Loucy (cell line): ENCODE measurements at regions not wholly inside any gene's neighbourhood (a gene's known extent, or its start where the extent isn't known, plus 50 kb on each side); places are given as distances from the start of the nearest gene placed in this dataset.

Experiments
- EZH2phosphoT487 ChIP-seq: fragments of 200-600 bp; IDR thresholded peaks from 2 replicates; pipeline ENCODE4 v1.6.1; 2018; ENCODE audit warnings: antibody characterized with exemption, mild to moderate bottlenecking, moderate library complexity, borderline replicate concordance
- TF ChIP-seq, protein P1 (sequence below): fragments of 200-600 bp; sonication (generic); conservative IDR thresholded peaks from 2 replicates; pipeline ENCODE4 v1.5.1; 2014; ENCODE audit warnings: mild to moderate bottlenecking, antibody characterized with exemption, low read length

DNA sequence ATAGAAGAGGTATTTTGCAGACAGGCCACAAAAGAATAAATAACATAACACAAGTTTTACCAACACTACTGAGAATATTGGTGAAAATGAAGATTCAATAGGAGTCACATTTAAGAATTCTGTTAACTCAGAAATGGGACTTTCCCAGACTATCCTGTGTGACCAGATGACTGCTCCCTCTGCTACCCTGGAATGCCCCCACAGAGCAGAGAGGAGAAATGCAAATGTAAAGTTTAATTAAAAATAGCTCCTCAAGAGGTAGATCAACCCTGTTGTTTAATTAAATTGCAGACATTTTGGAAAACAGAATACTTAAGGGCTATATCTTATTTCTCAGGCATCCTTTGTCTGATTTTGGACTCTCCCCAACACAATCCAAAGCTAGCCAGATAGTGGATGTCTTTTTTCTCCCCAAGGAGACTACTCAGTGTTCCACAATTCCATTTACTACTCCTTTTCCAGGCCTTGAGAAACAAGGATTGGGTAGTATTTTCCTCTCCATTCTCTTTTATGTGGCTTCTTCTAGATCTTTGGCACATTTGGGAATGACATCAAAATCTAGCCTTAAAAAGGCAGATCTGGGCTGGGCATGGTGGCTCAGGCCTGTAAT lies 104.7 kb upstream of the TSC22D1 start:
- TF ChIP-seq EZH2phosphoT487: no peak
- TF ChIP-seq, protein P1, sequence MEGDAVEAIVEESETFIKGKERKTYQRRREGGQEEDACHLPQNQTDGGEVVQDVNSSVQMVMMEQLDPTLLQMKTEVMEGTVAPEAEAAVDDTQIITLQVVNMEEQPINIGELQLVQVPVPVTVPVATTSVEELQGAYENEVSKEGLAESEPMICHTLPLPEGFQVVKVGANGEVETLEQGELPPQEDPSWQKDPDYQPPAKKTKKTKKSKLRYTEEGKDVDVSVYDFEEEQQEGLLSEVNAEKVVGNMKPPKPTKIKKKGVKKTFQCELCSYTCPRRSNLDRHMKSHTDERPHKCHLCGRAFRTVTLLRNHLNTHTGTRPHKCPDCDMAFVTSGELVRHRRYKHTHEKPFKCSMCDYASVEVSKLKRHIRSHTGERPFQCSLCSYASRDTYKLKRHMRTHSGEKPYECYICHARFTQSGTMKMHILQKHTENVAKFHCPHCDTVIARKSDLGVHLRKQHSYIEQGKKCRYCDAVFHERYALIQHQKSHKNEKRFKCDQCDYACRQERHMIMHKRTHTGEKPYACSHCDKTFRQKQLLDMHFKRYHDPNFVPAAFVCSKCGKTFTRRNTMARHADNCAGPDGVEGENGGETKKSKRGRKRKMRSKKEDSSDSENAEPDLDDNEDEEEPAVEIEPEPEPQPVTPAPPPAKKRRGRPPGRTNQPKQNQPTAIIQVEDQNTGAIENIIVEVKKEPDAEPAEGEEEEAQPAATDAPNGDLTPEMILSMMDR: no peak
